Breast epithelium (tissue), 3 donors: ENCODE measurements at regions not wholly inside any gene's neighbourhood (a gene's known extent, or its start where the extent isn't known, plus 50 kb on each side); places are given as distances from the start of the nearest gene placed in this dataset.

Experiments used
- CTCF ChIP-seq, 3 donors: fragments of 450-650 bp; IDR thresholded peaks; one replicate each; pipeline ENCODE4 v1.5.1; 2016 to 2017; ENCODE audit warnings: antibody characterized with exemption in 3 of 3, mild to moderate bottlenecking in 3 of 3, moderate library complexity in 3 of 3
- POLR2A ChIP-seq: fragments of 450-650 bp; IDR thresholded peaks from one replicate; pipeline ENCODE4 v1.6.1; 2016; ENCODE audit warnings: antibody characterized with exemption, mild to moderate bottlenecking, moderate library complexity
- POLR2AphosphoS5 ChIP-seq, 3 donors: sonication (generic); formaldehyde crosslinking; IDR thresholded peaks; one replicate each; pipeline ENCODE4 v1.6.1; 2017; ENCODE audit warnings: antibody characterized with exemption in 3 of 3

GRCh38 chr1:113246929-113247328, 143.4 kb upstream of the MAGI3 start:
- TF ChIP-seq POLR2AphosphoS5 (IDR thresholded peaks at IDR 0.05) (no peak), POLR2A (no peak), CTCF (IDR thresholded peaks at IDR 0.05) (no peak)
